HG03095 (cell line): ENCODE measurements at regions not wholly inside any gene's neighbourhood (a gene's known extent, or its start where the extent isn't known, plus 50 kb on each side); places are given as distances from the start of the nearest gene placed in this dataset.
A peak's percentile ranks its signal among the peaks of the same experiment; 100 is the strongest.
"Not testable (repeated sequence)": the region's sequence is repeated elsewhere in the genome, so short reads cannot be mapped to it uniquely, and the experiment has no call there.

Source experiments
- ATAC-seq: cut with Tn5 transposase; IDR thresholded peaks from one replicate; pipeline ENCODE4 v1.9.1; 2021; ENCODE audit warnings: moderate library complexity; ENCODE audit not compliant: unreplicated experiment

- no peak for ATAC-seq
Observed at GRCh38 chr4:42205541-42205940, 53.1 kb upstream of the BEND4 start.

DNA sequence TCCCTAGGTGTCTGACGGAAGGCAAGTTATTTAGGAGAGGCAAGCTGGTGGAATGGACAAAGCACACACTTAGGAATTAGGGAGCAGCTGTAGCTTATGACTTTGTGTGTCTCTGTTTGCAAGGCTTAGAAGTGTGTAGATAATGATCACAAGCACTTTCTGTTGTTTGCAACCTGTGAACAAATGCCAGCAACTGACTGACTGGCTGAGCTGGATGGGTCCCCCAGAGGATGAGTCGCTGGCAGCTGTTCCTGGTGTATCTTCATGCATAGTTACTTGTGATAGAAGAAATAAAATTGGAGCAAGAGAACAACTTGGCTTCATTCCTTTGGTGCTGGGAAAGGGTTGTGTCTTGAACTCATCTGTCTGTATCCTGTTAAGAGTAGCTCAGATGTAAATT is 64.2 kb upstream of the BEND4 start:
- ATAC-seq = no peak

DNA sequence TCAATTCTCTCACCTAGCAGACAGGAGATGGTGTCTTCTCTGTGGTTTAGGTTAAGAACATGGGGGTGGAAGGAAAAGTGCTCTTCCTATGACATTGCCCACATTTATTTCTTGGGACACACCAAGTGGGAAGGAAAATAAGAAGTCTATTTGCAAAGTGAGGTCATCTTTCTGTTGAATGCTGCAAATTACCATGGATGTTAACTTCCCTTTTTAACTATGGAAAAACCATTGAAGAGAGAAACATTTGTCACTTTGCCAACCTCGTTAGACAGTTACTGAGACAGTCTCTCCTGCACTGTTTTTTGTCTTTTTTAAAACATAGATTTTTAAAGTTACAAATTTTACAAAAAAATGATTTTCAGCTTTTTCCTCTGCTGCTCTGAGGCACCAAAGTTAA is 72.8 kb upstream of the BEND4 start:
- ATAC-seq = no peak

DNA sequence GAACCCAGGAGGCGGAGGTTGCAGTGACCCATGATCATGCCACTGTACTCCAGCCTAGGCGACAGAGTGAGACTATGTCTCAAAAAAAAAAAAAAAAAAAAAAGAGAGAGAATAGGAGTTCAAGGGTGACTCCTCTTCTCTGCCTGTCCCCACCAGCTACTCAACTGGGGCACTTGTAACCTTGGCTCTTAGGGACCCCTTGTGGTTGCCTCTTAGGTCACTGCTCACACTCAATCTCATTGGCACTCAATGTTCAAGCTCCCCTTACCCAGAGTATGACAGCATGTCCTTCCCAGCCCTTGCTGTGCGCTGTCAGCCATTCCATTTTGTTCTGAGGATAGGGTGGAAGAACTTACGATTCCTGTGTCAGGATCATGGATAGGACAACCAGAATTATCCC is 82.4 kb upstream of the BEND4 start:
- no peak for ATAC-seq

DNA sequence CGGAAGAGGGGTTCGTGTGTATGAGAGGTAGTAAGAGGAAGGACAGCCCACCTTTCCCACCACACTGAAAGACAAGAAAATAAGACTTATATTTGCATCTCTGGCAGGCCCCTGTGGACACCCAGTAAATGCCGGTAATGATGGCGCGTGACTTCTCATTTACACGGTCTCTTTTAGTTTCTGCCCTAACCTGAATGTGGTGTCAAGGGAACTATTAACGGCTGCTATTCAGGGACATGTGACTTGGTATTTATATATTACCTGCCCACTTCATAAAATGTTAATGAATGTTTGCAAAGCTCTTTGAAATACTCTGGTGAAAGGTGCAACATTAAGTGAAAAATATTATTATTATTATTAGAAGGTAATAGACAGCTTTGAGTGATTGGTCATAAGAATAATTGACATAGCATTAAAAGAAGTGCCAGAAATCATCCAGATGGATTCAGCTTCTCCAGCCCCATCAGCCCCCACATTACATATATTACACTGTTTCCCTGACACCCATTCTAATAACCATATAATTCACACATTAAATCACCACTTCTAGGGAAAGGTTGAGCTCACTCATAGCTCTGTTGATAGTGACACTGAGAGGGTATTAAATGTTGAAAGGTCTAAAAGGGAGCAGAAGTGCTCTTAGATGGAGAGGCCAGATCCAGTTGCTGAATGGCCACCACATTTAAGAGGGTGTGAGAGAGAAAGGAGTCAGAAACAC is 83.0 kb upstream of the BEND4 start:
- no peak for ATAC-seq

GRCh38 chr4:42237010-42237409 is 84.6 kb upstream of the BEND4 start:
- no peak for ATAC-seq

GRCh38 chr4:42237451-42237850 is 85.0 kb upstream of the BEND4 start:
- no peak for ATAC-seq

GRCh38 chr4:42248972-42249371 is 96.5 kb upstream of the BEND4 start:
- no peak for ATAC-seq

- ATAC-seq = no peak
Observed at GRCh38 chr4:42252315-42252714, 99.9 kb upstream of the BEND4 start.

GRCh38 chr4:42257645-42258044 is 105.2 kb upstream of the BEND4 start:
- ATAC-seq = not testable (repeated sequence)

DNA sequence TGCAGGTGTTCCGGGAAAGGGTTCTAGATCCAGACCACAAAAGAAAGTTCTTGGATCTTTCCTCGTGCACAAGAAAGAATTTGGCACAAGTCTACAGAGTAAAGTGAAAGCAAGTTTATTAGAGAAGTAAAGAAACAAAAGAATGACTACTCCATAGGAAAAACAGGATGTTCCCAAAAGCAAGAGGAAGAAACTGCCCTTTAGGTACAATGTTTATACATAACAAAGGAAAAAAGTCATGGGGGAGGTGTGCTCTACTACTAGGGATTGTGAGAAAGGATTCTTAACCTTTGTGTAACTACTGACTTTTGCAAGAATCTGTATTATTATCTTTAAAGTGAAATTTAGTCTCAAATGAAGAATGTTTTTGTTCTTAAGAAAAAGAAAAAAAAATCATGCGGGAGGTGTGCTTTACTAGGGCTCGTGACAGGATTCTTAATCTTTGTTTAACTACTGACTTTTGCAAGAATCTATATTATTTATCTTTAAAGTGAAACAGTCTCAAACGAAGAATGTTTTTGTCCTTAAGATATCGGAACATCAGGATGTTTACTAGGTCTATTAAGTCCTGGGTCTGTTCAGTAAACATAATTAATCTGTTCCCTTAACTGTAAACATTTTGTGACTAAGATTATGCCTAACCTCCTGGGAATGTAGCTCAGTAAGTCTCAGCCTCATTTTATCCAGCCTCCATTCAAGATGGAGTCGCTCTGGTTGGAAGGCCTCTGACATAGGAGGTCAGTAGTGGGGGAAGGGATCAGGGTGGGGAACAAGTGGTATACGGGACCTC is 110.4 kb upstream of the BEND4 start:
- ATAC-seq = no peak

DNA sequence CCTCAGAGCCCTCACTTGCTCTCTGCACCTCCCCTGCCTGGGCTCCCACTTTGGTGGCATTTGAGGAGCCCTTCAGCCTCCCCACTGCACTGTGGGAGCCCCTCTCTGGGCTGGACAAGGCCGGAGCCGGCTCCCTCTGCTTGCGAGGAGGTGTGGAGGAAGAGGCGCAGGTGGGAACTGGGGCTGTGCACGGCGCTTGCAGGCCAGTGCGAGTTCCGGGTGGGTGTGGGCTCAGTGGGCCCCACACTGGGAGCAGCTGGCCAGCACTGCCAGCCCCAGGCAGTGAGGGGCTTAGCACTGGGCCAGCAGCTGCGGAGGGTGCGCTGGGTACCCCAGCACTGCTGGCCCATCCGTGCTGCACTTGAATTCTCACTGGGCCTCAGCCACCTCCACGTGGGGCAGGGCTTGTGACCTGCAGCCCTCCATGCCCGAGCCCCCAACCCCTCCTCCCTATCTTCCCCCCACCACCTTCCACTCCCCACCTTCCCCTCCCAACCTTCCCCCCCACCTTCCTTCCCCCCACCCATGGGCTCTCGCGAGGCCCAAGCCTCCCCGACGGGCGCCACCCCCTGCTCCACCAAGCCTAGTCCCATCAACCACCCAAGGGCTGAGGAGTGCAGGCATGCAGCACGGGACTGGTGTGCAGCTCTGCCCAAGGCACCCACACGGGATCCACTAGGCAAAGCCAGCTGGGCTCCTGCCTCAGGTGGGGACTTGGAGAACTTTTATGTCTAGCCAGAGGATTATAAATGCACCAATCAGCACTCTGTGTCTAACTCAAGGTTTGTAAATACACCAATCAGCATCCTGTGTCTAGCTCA is 113.5 kb upstream of the BEND4 start:
- no peak for ATAC-seq

DNA sequence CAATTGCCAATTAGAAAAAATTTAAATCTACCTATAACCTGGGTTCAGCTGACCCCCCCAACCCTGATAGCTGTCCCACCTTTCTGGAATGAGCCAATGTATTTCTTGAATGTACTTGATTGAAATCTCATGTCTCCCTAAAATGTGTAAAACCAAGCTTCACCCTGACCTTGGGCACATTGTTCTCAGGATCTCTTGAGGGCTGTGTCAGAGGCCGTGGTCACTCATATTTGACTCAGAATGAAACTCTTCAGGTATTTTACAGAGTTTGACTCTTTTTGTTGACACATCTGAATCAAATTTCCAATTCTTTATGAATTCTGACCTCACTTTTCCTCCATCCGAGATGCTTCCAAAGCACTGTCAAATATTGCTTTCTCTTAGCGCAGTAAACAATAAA is 115.3 kb upstream of the BEND4 start:
- ATAC-seq = no peak

DNA sequence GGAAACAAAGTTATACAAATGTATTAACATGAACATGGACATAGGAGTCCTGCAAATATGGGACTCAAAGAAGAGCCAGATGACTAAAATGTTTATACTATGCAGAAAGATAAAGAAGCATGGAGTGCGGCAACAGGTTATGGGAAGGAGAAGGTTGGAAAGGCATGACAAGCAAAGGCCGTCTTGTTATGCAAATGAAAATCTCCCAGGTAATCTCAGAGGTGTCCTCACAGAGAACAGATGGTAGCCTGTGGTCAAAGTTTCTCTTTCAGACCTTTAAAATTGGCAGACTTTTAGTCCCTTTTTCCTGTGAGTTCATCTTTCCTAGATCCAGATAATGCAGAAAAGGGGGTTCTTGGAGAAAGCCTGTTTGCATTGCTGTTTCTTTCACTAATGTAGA is 116.4 kb upstream of the BEND4 start:
- ATAC-seq = no peak

- no peak for ATAC-seq
Observed at GRCh38 chr4:42271096-42271495, 118.6 kb upstream of the BEND4 start.

DNA sequence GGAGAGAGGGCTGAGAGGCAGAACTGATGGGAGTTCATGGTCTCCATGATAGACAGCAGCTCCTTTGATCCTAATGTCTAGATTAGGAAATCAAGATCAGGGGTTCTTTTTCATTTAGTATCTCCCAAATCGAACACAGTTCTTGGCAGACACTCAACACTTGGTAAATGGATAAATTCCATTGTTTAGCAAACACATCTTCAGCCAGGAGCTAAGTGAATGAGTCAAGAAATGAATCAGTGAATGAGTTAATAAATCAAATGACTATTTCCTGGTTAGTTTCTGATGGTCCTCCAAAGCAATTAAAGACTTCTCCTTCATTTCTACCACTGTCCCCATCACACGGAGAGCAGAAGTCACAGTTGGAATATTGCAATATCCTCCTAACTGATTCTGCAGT is 120.0 kb upstream of the SHISA3 start:
- no peak for ATAC-seq

DNA sequence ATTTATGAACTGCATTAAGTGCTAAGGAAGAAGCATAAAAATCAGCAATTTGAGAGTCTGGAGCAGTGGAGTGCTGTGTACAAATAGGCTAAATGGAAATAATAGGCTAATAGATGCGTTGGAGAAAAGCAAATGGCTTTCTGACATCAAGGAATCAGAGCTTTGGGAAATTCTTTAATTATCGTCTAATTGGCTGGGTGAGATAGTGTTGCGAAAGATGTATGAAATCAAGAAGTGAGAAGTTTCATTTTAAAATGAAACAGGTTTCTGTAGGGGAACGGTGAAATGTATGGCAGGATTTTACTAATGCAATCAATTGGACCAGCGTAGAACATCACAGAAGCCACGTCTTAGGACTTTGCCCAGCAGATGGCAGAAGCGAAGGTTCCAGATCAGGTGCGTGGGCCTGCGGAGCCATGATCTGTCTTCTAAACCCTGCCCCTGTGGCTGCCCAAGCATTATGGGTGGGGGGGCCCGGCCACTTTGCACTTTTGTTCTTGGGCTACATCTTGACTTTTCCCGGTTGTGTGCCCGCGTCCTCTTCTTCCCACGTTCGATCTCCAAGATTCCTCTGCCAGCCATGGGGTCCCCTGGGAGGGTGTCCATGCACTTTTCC is 118.5 kb upstream of the SHISA3 start:
- ATAC-seq = no peak

GRCh38 chr4:42280327-42281095 is 116.8 kb upstream of the SHISA3 start:
- ATAC-seq = no peak

- peak; percentile 46 for ATAC-seq
Observed at GRCh38 chr4:42281324-42282020, 115.8 kb upstream of the SHISA3 start.
